ENCODE measurements at regions not wholly inside any gene's neighbourhood (a gene's known extent, or its start where the extent isn't known, plus 50 kb on each side); places are given as distances from the start of the nearest gene placed in this dataset.

DNA sequence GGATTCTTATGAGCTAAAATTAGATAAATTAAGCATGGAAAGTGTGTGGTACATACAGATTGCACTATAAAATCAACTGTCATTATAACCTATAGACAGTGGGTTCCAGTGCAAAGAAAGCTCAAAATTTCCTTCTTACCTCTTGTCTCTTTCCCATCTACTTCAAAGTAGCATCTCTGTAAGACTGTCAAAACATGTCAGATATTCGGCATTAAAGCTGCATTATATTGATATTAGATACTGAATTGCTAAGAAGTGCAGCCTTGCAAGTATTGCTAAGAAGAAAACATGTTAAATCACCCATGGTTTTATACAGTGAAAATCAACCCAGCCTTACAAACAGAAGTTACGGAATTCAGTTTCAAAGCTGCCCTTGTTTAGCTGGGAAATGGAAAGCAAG is 849.8 kb upstream of the FAT3 start:
- intact Hi-C loops (cut with DNase I): no loop called here
- no peaks in the 10 kb centered on the region for H3K4me1 ChIP-seq
- H3K27ac ChIP-seq: no peak overlapping the region
- WGBS, 2 donors: 42 to 48% methylated on average over 2 of the region's 2 CpGs
- no peak for ATAC-seq
- no peaks in the 10 kb centered on the region for H3K27me3 ChIP-seq
- H3K36me3 ChIP-seq (replicated peaks in 1 of 2; ENCODE audit: insufficient read depth in 1 of 2, low read depth in 2 of 2): no peaks in the 10 kb centered on the region
- H3K4me3 ChIP-seq: no peak overlapping the region
- TF ChIP-seq, protein P1, sequence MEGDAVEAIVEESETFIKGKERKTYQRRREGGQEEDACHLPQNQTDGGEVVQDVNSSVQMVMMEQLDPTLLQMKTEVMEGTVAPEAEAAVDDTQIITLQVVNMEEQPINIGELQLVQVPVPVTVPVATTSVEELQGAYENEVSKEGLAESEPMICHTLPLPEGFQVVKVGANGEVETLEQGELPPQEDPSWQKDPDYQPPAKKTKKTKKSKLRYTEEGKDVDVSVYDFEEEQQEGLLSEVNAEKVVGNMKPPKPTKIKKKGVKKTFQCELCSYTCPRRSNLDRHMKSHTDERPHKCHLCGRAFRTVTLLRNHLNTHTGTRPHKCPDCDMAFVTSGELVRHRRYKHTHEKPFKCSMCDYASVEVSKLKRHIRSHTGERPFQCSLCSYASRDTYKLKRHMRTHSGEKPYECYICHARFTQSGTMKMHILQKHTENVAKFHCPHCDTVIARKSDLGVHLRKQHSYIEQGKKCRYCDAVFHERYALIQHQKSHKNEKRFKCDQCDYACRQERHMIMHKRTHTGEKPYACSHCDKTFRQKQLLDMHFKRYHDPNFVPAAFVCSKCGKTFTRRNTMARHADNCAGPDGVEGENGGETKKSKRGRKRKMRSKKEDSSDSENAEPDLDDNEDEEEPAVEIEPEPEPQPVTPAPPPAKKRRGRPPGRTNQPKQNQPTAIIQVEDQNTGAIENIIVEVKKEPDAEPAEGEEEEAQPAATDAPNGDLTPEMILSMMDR (IDR thresholded peaks at IDR 0.05): no peak
- TF ChIP-seq POLR2A (IDR thresholded peaks at IDR 0.05): no peak
- no peaks in the 10 kb centered on the region for H3K9me3 ChIP-seq
- DNase-seq: no peak

DNA sequence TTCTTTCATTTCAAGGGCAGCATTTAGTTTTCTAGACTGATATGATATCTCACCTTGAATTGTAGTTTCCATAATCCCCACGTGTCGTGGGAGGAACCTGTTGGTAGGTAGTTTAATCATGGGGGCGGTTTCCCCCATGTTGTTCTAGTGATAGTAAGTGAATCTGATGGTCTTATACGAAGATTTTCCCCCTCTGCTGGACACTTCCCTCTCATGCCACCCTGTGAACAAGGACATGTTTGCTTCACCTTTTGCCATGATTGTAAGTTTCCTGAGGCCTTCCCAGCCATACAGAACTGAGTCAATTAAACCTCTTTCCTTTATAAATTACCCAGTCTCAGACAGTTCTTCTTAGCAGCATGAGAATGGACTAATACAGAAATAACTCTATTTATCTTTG is 851.1 kb upstream of the FAT3 start:
- Histone ChIP-seq H3K9me3 (no peaks in the 10 kb centered on the region), H3K27me3 (no peaks in the 10 kb centered on the region), H3K4me3 (no peak overlapping the region), H3K36me3 (replicated peaks in 1 of 2; ENCODE audit: insufficient read depth in 1 of 2, low read depth in 2 of 2) (no peaks in the 10 kb centered on the region), H3K4me1 (no peaks in the 10 kb centered on the region), H3K27ac (no peak overlapping the region)
- TF ChIP-seq, protein P1 (IDR thresholded peaks at IDR 0.05): no peak
- no peak for TF ChIP-seq POLR2A (IDR thresholded peaks at IDR 0.05)
- 46 to 48% methylated on average over 4 of the region's 4 CpGs for WGBS, 2 donors
- ATAC-seq: no peak
- intact Hi-C loops (cut with DNase I): no loop called here
- no peak for DNase-seq

DNA sequence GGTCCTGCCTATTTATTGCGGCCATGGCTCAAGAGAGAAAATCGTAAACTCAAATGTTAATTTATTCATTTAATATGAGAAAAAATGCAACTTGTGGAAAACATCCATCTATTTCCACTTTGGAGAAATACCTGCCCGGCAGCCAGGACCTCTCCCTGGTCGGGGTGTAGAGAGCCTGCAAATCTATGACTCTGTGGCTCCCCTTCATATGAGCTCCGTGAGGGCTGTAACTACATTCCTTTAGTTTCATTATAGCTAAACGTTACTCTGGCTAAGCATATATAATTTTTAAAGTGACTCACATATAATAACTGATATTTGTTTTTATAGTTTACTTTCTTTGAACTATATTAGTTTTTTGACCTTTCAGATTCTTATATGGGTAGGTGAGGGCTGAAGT is 857.8 kb upstream of the FAT3 start:
- DNase-seq: no peak
- Histone ChIP-seq H3K9me3 (no peaks in the 10 kb centered on the region), H3K4me1 (no peaks in the 10 kb centered on the region), H3K4me3 (no peak overlapping the region), H3K27me3 (no peaks in the 10 kb centered on the region), H3K36me3 (replicated peaks in 1 of 2; ENCODE audit: insufficient read depth in 1 of 2, low read depth in 2 of 2) (no peaks in the 10 kb centered on the region), H3K27ac (no peak overlapping the region)
- no peak for TF ChIP-seq POLR2A (IDR thresholded peaks at IDR 0.05)
- TF ChIP-seq, protein P1 (IDR thresholded peaks at IDR 0.05): no peak
- no peak for ATAC-seq
- WGBS, 2 donors: 66 to 73% methylated on average over 6 of the region's 6 CpGs
- intact Hi-C loops (cut with DNase I): no loop called here

DNA sequence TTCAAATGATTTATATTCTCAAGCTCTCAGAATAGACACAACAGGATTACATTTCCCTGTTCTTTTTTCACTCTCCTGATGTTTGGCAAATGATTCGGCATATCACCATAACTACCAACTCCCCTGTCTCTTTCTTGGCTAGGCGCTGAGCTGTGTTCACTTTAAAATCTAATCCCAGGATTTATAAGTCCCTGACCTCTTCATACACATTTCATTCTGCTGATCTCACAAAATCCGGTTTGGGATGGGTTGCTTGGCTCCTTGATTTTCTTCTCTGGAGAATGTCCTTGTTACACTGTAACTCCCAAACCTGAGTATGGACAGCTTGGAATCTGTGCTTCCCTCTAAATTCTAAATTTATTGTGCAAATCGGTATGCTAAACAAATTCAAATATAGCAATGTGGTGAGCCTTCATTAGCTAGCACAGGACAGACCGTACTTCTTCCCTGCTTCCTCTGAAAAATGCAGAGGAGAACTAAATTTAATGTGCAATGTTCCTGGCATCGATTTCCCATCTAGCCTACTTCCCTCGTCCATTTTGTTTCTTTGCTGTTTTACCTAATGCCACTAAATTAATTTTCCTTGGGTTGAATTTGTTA is 858.5 kb upstream of the FAT3 start:
- H3K4me1 ChIP-seq: no peaks in the 10 kb centered on the region
- TF ChIP-seq POLR2A (IDR thresholded peaks at IDR 0.05): no peak
- TF ChIP-seq, protein P1 (IDR thresholded peaks at IDR 0.05): no peak
- DNase-seq (no peak), ATAC-seq (no peak)
- H3K9me3 ChIP-seq: no peaks in the 10 kb centered on the region
- no peak overlapping the region for H3K27ac ChIP-seq
- WGBS, 2 donors: 56 to 60% methylated on average over 7 of the region's 7 CpGs
- intact Hi-C loops (cut with DNase I): no loop called here
- H3K4me3 ChIP-seq: no peak overlapping the region
- H3K36me3 ChIP-seq (replicated peaks in 1 of 2; ENCODE audit: insufficient read depth in 1 of 2, low read depth in 2 of 2): no peaks in the 10 kb centered on the region
- H3K27me3 ChIP-seq: no peaks in the 10 kb centered on the region

DNA sequence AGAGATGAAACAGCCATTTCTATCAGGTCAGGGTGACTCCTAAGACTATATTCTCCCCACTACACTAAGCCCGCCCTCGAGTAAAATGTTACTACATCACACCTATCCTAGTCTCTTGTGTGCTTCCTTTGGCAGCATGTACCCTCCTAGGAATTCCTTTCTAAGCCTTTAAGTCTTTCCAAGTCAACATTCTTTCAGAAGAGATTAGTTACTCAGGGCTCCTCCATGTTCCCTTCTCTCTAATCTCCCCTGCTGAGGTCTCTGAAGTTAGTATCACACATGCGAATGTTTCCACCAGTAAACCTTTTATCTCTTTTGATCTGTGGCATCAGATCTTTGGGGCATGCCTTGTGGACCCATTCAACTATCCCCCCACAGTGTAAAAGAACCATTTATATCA is 873.7 kb upstream of the FAT3 start:
- ATAC-seq (no peak), DNase-seq (no peak)
- no peaks in the 10 kb centered on the region for H3K9me3 ChIP-seq
- H3K4me1 ChIP-seq: no peaks in the 10 kb centered on the region
- H3K27ac ChIP-seq: no peak overlapping the region
- intact Hi-C loops (cut with DNase I): no loop called here
- no peaks in the 10 kb centered on the region for H3K27me3 ChIP-seq
- 39 to 56% methylated on average over 3 of the region's 3 CpGs for WGBS, 2 donors
- no peaks in the 10 kb centered on the region for H3K36me3 ChIP-seq (replicated peaks in 1 of 2; ENCODE audit: insufficient read depth in 1 of 2, low read depth in 2 of 2)
- TF ChIP-seq POLR2A (IDR thresholded peaks at IDR 0.05): no peak
- no peak overlapping the region for H3K4me3 ChIP-seq

Measured in body of pancreas (tissue), 4 donors.